H9 (cell line): ENCODE measurements at regions not wholly inside any gene's neighbourhood (a gene's known extent, or its start where the extent isn't known, plus 50 kb on each side); places are given as distances from the start of the nearest gene placed in this dataset.

Experiments
- DNase-seq: peaks from one replicate; pipeline ENCODE4 v3.0.0-alpha.2; 2017
- H2AFZ ChIP-seq: one replicate; pipeline ENCODE4 v1.6.1; 2013; ENCODE audit warnings: mild to moderate bottlenecking, low read length, control low read depth, moderate library complexity
- H2AK5ac ChIP-seq: 2 replicates; pipeline ENCODE4 v1.6.1; 2013; ENCODE audit warnings: low read length, control low read depth, mixed read lengths; ENCODE audit not compliant: insufficient read length
- H2BK120ac ChIP-seq: one replicate; pipeline ENCODE4 v1.6.1; 2013; ENCODE audit warnings: low read depth, mild to moderate bottlenecking, low read length, control low read depth, inconsistent platforms; ENCODE audit not compliant: poor library complexity, severe bottlenecking
- H2BK12ac ChIP-seq: 2 replicates; pipeline ENCODE4 v1.6.1; 2013; ENCODE audit warnings: low read length, control low read depth, mixed read lengths, low read depth; ENCODE audit not compliant: insufficient read length
- H2BK15ac ChIP-seq: 2 replicates; pipeline ENCODE4 v1.6.1; 2013; ENCODE audit warnings: low read depth, low read length, control low read depth
- H2BK20ac ChIP-seq: one replicate; pipeline ENCODE4 v1.6.1; 2013; ENCODE audit warnings: low read depth, mild to moderate bottlenecking, low read length, control low read depth, inconsistent platforms; ENCODE audit not compliant: poor library complexity, severe bottlenecking
- H2BK5ac ChIP-seq: 2 replicates; pipeline ENCODE4 v1.6.1; 2013; ENCODE audit warnings: low read length, control low read depth, mixed read lengths; ENCODE audit not compliant: insufficient read length
- H3K14ac ChIP-seq: 2 replicates; pipeline ENCODE4 v1.6.1; 2013; ENCODE audit warnings: low read length, control low read depth; ENCODE audit not compliant: insufficient read depth
- H3K18ac ChIP-seq: 2 replicates; pipeline ENCODE4 v1.6.1; 2013; ENCODE audit warnings: low read depth, mild to moderate bottlenecking, mixed read lengths, low read length, control low read depth; ENCODE audit not compliant: insufficient read length
- H3K23ac ChIP-seq: 2 replicates; pipeline ENCODE4 v1.6.1; 2013; ENCODE audit warnings: low read length, control low read depth, mixed read lengths, low read depth; ENCODE audit not compliant: insufficient read length
- H3K23me2 ChIP-seq: 2 replicates; pipeline ENCODE4 v1.6.1; 2013; ENCODE audit warnings: low read depth, mild to moderate bottlenecking, mixed read lengths, low read length, control low read depth; ENCODE audit not compliant: insufficient read length, poor library complexity, severe bottlenecking
- H3K27ac ChIP-seq: 2 replicates; pipeline ENCODE4 v1.5.1; 2013; ENCODE audit warnings: low read length, control low read depth, mixed read lengths, low read depth; ENCODE audit not compliant: insufficient read length
- H3K27me3 ChIP-seq: 2 replicates; pipeline ENCODE4 v1.6.1; 2013; ENCODE audit warnings: low read length, control low read depth, inconsistent platforms; ENCODE audit not compliant: insufficient read depth
- H3K4ac ChIP-seq: 2 replicates; pipeline ENCODE4 v1.6.1; 2013; ENCODE audit warnings: low read depth, mild to moderate bottlenecking, control low read depth, inconsistent platforms, low read length, moderate library complexity
- H3K4me1 ChIP-seq: 2 replicates; pipeline ENCODE4 v1.6.1; 2013; ENCODE audit warnings: low read length, control low read depth, inconsistent platforms; ENCODE audit not compliant: insufficient read depth
- H3K4me2 ChIP-seq: 2 replicates; pipeline ENCODE4 v1.6.1; 2013; ENCODE audit warnings: low read length, control low read depth, mixed read lengths; ENCODE audit not compliant: insufficient read length, insufficient read depth
- H3K56ac ChIP-seq: 2 replicates; pipeline ENCODE4 v1.6.1; 2013; ENCODE audit warnings: low read depth, mild to moderate bottlenecking, mixed read lengths, low read length, control low read depth; ENCODE audit not compliant: insufficient read length
- H3K79me1 ChIP-seq: 2 replicates; pipeline ENCODE4 v1.6.1; 2013; ENCODE audit warnings: low read depth, mild to moderate bottlenecking, moderate library complexity, low read length, control low read depth, inconsistent platforms; ENCODE audit not compliant: insufficient read depth, poor library complexity, severe bottlenecking
- H3K79me2 ChIP-seq: 2 replicates; pipeline ENCODE4 v1.6.1; 2013; ENCODE audit warnings: low read length, control low read depth, inconsistent platforms; ENCODE audit not compliant: insufficient read depth
- H3K9ac ChIP-seq: 2 replicates; pipeline ENCODE4 v1.6.1; 2013; ENCODE audit warnings: low read length, control low read depth, mixed read lengths; ENCODE audit not compliant: insufficient read length; ENCODE audit errors: extremely low read depth
- H3K9me3 ChIP-seq: one replicate; pipeline ENCODE4 v1.6.1; 2013; ENCODE audit warnings: low read depth, low read length, inconsistent platforms; ENCODE audit not compliant: control insufficient read depth
- H3T11ph ChIP-seq: one replicate; pipeline ENCODE4 v1.6.1; 2013; ENCODE audit warnings: mild to moderate bottlenecking, low read length, control low read depth, inconsistent platforms
- H4K20me1 ChIP-seq: one replicate; pipeline ENCODE4 v1.6.1; 2013; ENCODE audit not compliant: control insufficient read depth, insufficient read length, insufficient read depth
- H4K5ac ChIP-seq: 2 replicates; pipeline ENCODE4 v1.6.1; 2013; ENCODE audit warnings: low read depth, mild to moderate bottlenecking, mixed read lengths, low read length, control low read depth; ENCODE audit not compliant: insufficient read length
- H4K8ac ChIP-seq: replicated peaks from 2 replicates; pipeline ENCODE4 v1.6.1; 2013; ENCODE audit warnings: low read length, control low read depth, mixed read lengths, low read depth; ENCODE audit not compliant: insufficient read length
- H4K91ac ChIP-seq: 2 replicates; pipeline ENCODE4 v1.6.1; 2013; ENCODE audit warnings: low read depth, mild to moderate bottlenecking, moderate library complexity, mixed read lengths, low read length, control low read depth; ENCODE audit not compliant: insufficient read length
- H3K27ac Mint-ChIP-seq, 3 experiments: 2 replicates in 2 of 3; 3 replicates in 1 of 3; pipeline ENCODE4 v1.8.0; 2020 to 2021; ENCODE audit warnings: mixed read lengths in 3 of 3, mild to moderate bottlenecking in 1 of 3, moderate library complexity in 1 of 3
- H3K27me3 Mint-ChIP-seq: 2 replicates; pipeline ENCODE4 v1.8.0; 2021; ENCODE audit warnings: low read depth, mild to moderate bottlenecking, moderate library complexity, mixed read lengths
- H3K36me3 Mint-ChIP-seq, 3 experiments: 2 replicates in 2 of 3; 3 replicates in 1 of 3; pipeline ENCODE4 v1.8.0; 2020 to 2021; ENCODE audit warnings: low read depth in 3 of 3, mixed read lengths in 3 of 3; ENCODE audit not compliant: insufficient read depth in 1 of 3
- H3K4me1 Mint-ChIP-seq, 2 experiments: 2 replicates each; pipeline ENCODE4 v1.8.0; 2020; ENCODE audit warnings: mixed read lengths in 2 of 2
- H3K4me3 Mint-ChIP-seq, 2 experiments: 2 replicates in 1 of 2; 3 replicates in 1 of 2; pipeline ENCODE4 v1.8.0; 2020 to 2021; ENCODE audit warnings: mild to moderate bottlenecking in 2 of 2, mixed read lengths in 2 of 2, moderate library complexity in 1 of 2
- H3K9me3 Mint-ChIP-seq, 2 experiments: 2 replicates in 1 of 2; 3 replicates in 1 of 2; pipeline ENCODE4 v1.8.0; 2020; ENCODE audit warnings: mild to moderate bottlenecking in 2 of 2, mixed read lengths in 2 of 2, moderate library complexity in 1 of 2
- CTCF ChIP-seq: fragments of 200-600 bp; sonication (generic); conservative IDR thresholded peaks from 3 replicates; pipeline ENCODE4 v1.8.0; 2021; ENCODE audit warnings: antibody characterized with exemption, mild to moderate bottlenecking

- no peak for TF ChIP-seq CTCF
- H2BK12ac ChIP-seq: no peak overlapping the region
- H3K23ac ChIP-seq: no peak overlapping the region
- H3K56ac ChIP-seq: no peak overlapping the region
- no peak overlapping the region for H2BK20ac ChIP-seq
- H2BK5ac ChIP-seq: no peak overlapping the region
- H3T11ph ChIP-seq: no peak overlapping the region
- H2BK15ac ChIP-seq: no peak overlapping the region
- no peak overlapping the region for H4K8ac ChIP-seq
- H3K27ac ChIP-seq: no peak overlapping the region
- H2BK120ac ChIP-seq: no peak overlapping the region
- Mint-ChIP-seq H3K4me3 (no peak overlapping the region), H3K9me3 (no peaks in the 10 kb centered on the region), H3K4me1 (peaks cover 5 to 7% of the 10 kb centered on the region in 2 experiments), H3K27me3 (no peaks in the 10 kb centered on the region), H3K36me3 (no peaks in the 10 kb centered on the region), H3K27ac (no peak overlapping the region)
- no peak overlapping the region for H3K9ac ChIP-seq
- no peak overlapping the region for H4K91ac ChIP-seq
- no peak for DNase-seq
- no peaks in the 10 kb centered on the region for H3K27me3 ChIP-seq
- H3K9me3 ChIP-seq: no peaks in the 10 kb centered on the region
- H3K18ac ChIP-seq: no peak overlapping the region
- no peak overlapping the region for H4K5ac ChIP-seq
- H2AFZ ChIP-seq: no peak overlapping the region
- H2AK5ac ChIP-seq: no peak overlapping the region
- H3K14ac ChIP-seq: no peak overlapping the region
- H3K79me1 ChIP-seq: no peaks in the 10 kb centered on the region
- H4K20me1 ChIP-seq: no peaks in the 10 kb centered on the region
- H3K23me2 ChIP-seq: no peaks in the 10 kb centered on the region
- no peak overlapping the region for H3K4me2 ChIP-seq
- H3K4ac ChIP-seq: no peak overlapping the region
- H3K4me1 ChIP-seq: no peaks in the 10 kb centered on the region; the same call in 1 of the 2 replicates
- H3K79me2 ChIP-seq: no peaks in the 10 kb centered on the region
These were observed 150.9 kb upstream of the RASGEF1B start for GRCh38 chr4:81622474-81623184.
